Lung (tissue), 11 donors: ENCODE measurements at regions not wholly inside any gene's neighbourhood (a gene's known extent, or its start where the extent isn't known, plus 50 kb on each side); places are given as distances from the start of the nearest gene placed in this dataset.

ENCODE experiments used
- ATAC-seq: fragments of 200-7000 bp; cut with Tn5 transposase; one replicate; pipeline ENCODE4 v1.9.1; 2020; ENCODE audit warnings: moderate number of reproducible peaks; ENCODE audit not compliant: insufficient read depth, low FRiP score
- DNase-seq, 3 donors: peaks; one replicate each; pipeline ENCODE4 v3.0.0-alpha.2; 2013 to 2017
- H3K27ac ChIP-seq, 2 donors: one replicate each; pipeline ENCODE4 v1.5.1; 2013; ENCODE audit warnings: mild to moderate bottlenecking in 2 of 2, moderate library complexity in 2 of 2, control low read depth in 1 of 2, inconsistent platforms in 1 of 2, low read depth in 1 of 2, low read length in 1 of 2
- H3K27me3 ChIP-seq, 3 donors: one replicate each; pipeline ENCODE4 v1.5.1; 2013; ENCODE audit warnings: low read length in 2 of 3; ENCODE audit not compliant: control insufficient read depth in 3 of 3, insufficient read depth in 3 of 3
- H3K36me3 ChIP-seq, 4 donors: one replicate each; pipeline ENCODE4 v1.5.1; 2013; ENCODE audit warnings: low read length in 4 of 4, mild to moderate bottlenecking in 1 of 4, moderate library complexity in 1 of 4; ENCODE audit not compliant: control insufficient read depth in 4 of 4, insufficient read depth in 4 of 4
- H3K4me1 ChIP-seq, 5 donors: one replicate each; pipeline ENCODE4 v1.5.1; 2013; ENCODE audit warnings: low read length in 5 of 5, mild to moderate bottlenecking in 2 of 5, moderate library complexity in 1 of 5; ENCODE audit not compliant: control insufficient read depth in 5 of 5, insufficient read depth in 5 of 5
- H3K4me3 ChIP-seq: one replicate; pipeline ENCODE4 v1.5.1; 2013; ENCODE audit warnings: mild to moderate bottlenecking, control low read depth, moderate library complexity
- H3K9ac ChIP-seq, 2 donors: one replicate each; pipeline ENCODE4 v1.5.1; 2013; ENCODE audit warnings: low read length in 2 of 2, control low read depth in 1 of 2; ENCODE audit not compliant: insufficient read depth in 1 of 2
- H3K9me3 ChIP-seq, 4 donors: one replicate each; pipeline ENCODE4 v1.5.1; 2013; ENCODE audit warnings: low read length in 3 of 4, mild to moderate bottlenecking in 1 of 4, moderate library complexity in 1 of 4; ENCODE audit not compliant: control insufficient read depth in 4 of 4, insufficient read depth in 3 of 4
- CTCF ChIP-seq: IDR thresholded peaks from 2 replicates; pipeline ENCODE4 v1.5.1; 2012; ENCODE audit warnings: mild to moderate bottlenecking; ENCODE audit errors: control extremely low read depth, extremely low read depth
- WGBS, 2 donors: extraction: QIAGEN DNeasy Blood & Tissue Kit; methylation state at CpG; one replicate each; pipeline ENCODE4 v1.1.7; 2013; 5-methylcytosine and 5-hydroxymethylcytosine counted together
- donor health status: control.
- donor health status: control.
- donor health status: Bipolar disorder and iron deficiency.
- donor health status: healthy.
- donor health status: DM: yes; HTN: yes; CAD: no.

GRCh38 chr18:23311351-23312121 lies 141.6 kb upstream of the RIOK3 start:
- DNase-seq: peak; percentile 32 to 85 (median 65)
- no peaks in the 10 kb centered on the region for H3K27me3 ChIP-seq
- 79 to 92% methylated on average over 7 of the region's 7 CpGs for WGBS, 2 donors
- no peak for TF ChIP-seq CTCF
- peaks cover 0 to 12% (median 7%) of the 10 kb centered on the region in 5 donors for H3K4me1 ChIP-seq
- no peaks in the 10 kb centered on the region for H3K36me3 ChIP-seq
- no peak overlapping the region for H3K9ac ChIP-seq
- peaks cover 0 to 3% (median 0%) of the 10 kb centered on the region in 4 donors for H3K9me3 ChIP-seq
- H3K4me3 ChIP-seq: no peak overlapping the region
- peak overlapping the region in 1 of 2 donors; percentile 20 for H3K27ac ChIP-seq
- ATAC-seq: no peak

GRCh38 chr18:23313379-23313778 lies 139.7 kb upstream of the RIOK3 start:
- DNase-seq (no peak), ATAC-seq (no peak)
- Histone ChIP-seq H3K36me3 (no peaks in the 10 kb centered on the region), H3K9ac (no peak overlapping the region), H3K27ac (no peak overlapping the region), H3K9me3 (peaks cover 0 to 3% (median 0%) of the 10 kb centered on the region in 4 donors), H3K27me3 (no peaks in the 10 kb centered on the region), H3K4me1 (peaks cover 0 to 14% (median 7%) of the 10 kb centered on the region in 5 donors), H3K4me3 (no peak overlapping the region)
- TF ChIP-seq CTCF: no peak
- 97 to 100% methylated on average over 1 of the region's 1 CpG for WGBS, 2 donors

GRCh38 chr18:23314672-23315071 lies 138.4 kb upstream of the RIOK3 start:
- no peak for ATAC-seq

More at GRCh38 chr18:23314672-23315071, 138.4 kb upstream of the RIOK3 start:
- no peak for TF ChIP-seq CTCF
- 87 to 88% methylated on average over 4 of the region's 4 CpGs for WGBS, 2 donors
- Histone ChIP-seq H3K4me1 (peaks cover 0 to 14% (median 7%) of the 10 kb centered on the region in 5 donors), H3K9me3 (peaks cover 0 to 3% (median 0%) of the 10 kb centered on the region in 4 donors), H3K36me3 (no peaks in the 10 kb centered on the region), H3K27ac (no peak overlapping the region), H3K4me3 (no peak overlapping the region), H3K9ac (no peak overlapping the region), H3K27me3 (no peaks in the 10 kb centered on the region)
- no peak for DNase-seq
